GM19025 (cell line): ENCODE measurements at regions not wholly inside any gene's neighbourhood (a gene's known extent, or its start where the extent isn't known, plus 50 kb on each side); places are given as distances from the start of the nearest gene placed in this dataset.
"Not testable (repeated sequence)": the region's sequence is repeated elsewhere in the genome, so short reads cannot be mapped to it uniquely, and the experiment has no call there.

ENCODE experiments used
- ATAC-seq: cut with Tn5 transposase; IDR thresholded peaks from one replicate; pipeline ENCODE4 v1.9.1; 2021; ENCODE audit warnings: mild to moderate bottlenecking, low read depth, moderate library complexity; ENCODE audit not compliant: unreplicated experiment

DNA sequence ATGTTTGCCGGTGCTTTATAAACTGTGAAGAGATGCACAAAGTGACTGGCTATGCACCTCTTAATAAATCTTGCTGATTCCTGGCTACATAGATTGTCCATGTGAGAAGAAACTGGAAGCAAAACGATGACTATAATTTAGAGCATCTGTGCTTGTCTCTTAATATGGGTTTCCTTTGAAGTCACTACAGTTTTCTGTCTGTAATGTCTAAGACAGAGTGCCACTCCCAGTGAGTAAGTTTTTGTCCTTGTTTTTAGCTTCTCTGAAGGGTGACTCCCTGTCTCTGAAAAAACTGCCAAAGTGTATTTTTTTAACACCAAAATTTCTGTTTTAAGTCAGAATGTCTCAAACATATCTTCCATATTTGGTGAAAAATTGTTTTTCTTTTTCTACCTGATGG, 175.1 kb downstream of the FASLG start:
- no peak for ATAC-seq

DNA sequence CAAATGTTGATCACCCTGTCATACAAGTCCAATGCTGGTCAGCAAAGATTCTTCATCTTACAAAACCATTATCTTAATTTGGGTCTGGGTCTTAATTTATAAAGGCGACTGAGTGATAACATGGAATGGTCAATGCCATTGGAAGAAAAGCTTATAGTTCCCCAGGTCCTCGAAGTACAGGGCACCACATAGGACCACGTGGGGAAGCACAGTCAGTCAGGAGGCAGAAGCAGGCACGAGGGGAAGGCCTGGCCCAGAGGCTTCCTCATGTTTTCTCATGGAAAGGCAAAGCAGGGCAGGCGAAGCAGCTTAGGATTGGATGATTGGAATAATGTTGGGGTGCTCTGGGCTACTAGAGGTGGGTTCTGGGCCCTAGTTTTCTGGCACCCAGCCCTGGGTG, 175.7 kb downstream of the FASLG start:
- ATAC-seq, result no peak

DNA sequence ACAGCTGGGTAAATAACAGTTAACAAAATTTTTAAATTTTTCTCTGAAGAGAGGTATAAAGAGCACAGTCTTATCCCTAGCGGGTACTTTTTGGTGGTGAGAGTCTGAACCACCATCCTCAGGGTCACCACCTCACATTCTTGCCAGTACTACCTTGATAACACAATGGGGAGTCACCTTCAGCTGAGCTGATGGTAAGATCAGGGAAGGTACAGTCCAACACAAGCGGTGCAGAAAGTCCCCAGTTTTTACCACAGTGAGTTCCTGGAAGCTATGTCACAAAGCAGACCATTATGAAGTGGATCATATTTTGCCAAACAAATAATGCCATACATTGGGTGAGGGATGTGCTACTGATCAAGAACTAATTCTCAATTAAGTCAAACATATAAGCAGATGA, 176.9 kb downstream of the FASLG start:
- ATAC-seq, result no peak

DNA sequence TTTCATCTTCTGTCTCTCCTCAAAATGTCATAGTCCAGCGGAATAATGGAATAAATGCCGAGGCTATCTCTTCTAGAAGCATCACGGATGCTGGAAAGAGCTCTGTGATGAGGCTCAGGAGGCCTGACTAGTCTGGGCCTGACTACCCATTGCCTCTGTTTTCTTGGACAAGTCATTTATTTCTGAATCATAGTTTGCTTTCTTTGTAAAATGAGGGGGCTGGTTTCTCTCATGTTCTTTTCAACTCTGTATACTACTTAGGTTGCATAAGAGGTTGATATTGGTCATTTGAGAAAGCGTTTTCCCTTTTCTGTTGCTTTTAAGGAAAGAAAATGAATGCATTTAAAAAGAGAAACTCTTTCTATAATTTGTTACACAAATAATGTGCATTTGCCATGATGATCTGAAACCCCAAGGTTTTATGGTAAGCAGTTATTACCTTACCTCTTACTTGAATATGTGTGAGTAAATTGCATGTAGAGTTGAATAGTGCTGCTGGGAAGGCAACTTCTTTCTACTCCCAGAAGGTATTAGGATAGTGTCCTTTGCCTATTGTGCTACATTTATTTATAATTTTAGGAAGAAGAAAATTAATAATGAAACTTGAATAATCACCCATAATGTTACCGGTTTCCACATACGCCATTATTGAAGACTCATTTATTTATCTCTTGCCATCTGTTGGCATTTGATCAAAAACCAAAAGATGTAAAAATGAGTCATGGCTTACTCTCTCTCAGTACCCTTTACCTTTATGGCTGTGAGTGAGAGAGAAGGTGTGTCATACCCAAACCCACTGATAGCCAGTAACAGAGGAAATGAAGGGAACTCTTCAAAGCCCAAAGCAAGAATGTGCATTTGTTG, 179.1 kb downstream of the FASLG start:
- no peak for ATAC-seq

DNA sequence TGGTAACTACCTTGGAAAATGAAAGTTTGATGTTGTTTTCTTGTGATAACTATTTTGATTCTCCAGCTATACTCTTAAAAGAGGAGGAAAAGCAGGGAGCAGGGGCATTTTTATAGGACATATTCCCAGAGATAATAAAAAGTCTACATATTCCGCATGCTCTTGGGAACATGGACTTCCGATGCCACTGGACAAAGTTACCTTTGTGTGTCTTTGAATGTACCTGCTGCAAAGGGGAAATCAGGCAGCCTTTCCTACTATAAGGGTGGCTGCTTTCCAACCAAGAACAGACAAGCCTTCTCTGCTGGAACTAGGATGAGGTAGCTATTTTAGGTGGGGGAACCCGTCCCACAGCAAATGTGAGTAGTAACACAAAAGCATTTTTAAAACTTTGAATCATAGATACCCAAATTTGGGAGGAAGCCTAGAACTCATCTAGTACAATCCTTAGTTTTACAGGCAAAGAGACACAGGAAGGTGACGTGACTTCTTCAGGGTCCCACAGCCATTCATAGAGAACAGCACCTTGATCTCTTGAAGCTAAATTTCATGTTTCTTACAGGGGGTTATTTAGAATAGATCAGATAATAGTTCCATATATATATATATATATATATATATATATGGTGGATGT, 179.9 kb downstream of the FASLG start:
- ATAC-seq, result no peak

DNA sequence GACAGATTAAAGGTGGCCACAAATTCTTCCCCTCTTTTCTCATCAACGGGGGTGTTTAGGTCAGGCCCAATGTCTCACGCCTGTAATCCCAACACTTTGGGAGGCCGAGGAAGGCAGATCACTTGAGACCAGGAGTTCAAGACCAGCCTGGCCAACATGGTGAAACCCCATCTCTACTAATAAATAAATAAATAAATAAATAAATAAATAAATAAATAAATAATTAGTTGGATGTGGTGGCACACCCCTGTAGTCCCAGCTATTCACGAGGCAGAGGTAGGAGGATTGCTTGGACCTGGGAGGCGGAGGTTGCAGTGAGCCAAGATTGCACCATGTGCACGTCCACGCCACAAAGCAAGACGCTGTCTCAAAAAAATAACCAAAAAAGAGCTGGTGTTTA, 180.7 kb downstream of the FASLG start:
- not testable (repeated sequence) for ATAC-seq

DNA sequence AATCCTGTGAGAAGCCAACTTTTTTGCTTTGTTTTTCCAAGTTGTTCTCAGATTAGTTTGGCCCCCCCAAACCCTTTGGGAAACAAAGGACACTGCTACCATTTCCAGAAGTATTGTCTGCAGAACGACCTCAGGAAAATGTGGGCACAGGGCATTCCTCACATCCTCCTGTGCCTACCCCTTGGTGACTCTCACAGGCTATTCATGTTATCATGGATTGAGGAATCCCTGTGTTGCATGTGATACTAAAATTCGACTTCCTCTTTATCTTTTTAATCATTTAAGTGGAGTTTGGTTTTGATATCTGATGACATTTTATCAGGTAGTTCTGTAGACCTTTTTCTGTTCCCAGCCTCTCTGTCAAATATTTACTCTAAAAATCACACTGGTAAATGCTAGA, 184.5 kb downstream of the FASLG start:
- no peak for ATAC-seq

DNA sequence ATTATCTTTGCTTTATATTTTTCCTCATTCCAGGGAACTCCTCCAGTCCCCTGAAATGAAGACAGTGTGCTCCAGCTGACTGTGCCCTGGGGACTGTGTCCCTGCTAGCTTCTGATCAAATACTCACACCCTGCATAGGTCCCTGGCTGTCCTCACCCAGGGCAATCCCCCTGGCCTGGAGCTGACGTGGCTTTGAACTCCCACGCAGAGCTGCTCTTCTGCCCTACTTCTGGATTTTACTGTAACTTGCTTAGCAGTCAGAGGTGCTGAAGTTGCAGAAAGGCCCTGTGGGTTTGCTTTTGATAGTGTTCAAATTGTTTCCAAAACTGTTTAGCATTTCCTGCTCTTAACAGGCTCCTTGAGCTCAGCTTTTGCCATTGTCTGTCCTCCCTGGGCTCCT, 186.5 kb downstream of the FASLG start:
- ATAC-seq, result no peak

DNA sequence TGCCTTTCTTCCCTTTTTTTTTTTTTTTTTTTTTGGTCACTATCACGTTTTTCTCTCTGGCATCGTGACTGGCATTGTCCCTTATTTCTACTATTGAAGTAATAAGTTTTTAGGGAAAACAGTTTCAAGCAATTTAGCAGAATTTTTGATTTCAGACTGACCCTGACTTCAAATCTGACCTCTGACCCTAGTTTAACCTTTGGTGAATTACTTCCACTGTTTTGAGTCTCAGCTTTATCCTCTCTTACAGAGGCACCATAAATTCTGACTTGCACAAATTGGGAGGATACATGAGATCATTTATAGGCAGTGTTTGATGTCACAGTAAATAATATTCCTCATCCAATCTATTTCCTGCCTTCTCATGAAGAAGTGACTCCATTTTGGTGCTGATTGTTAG, 187.0 kb downstream of the FASLG start:
- no peak for ATAC-seq

DNA sequence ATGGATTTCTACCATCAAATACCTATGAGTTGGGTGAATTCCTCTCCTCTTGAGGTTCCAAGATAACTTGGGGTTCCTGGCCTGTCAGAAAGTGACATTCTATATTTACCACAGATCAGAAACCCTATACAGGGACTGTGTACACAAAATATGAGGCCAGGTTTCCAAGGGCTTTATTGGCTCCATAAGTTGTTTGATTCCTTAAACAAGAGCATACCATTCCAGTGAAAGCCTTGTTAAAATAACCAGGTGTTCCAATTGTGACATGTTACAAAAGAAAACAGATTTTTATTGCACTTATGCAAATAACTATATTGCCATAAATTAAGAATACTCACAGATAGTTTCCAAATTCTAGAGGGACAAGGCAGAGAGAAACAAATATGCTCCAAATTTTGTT, 188.9 kb downstream of the FASLG start:
- not testable (repeated sequence) for ATAC-seq

DNA sequence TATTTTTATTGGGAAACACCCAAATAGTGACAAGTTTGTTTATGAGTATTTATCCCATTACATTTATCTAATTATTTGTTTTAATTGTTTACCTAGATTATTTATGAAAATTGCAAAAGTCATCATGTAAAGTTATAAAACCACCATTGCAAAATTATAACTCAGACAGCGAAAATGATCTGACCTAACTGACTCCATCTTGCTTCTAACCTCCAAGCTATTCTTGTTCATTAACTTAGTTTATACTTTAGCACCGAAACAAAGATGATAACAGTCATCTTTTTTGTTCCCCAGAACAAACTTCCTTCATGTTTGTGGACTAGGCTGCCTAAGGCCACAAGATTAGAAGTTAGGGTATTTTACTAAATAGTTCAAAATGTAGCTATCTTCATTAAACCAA, 190.8 kb downstream of the FASLG start:
- ATAC-seq, result no peak

DNA sequence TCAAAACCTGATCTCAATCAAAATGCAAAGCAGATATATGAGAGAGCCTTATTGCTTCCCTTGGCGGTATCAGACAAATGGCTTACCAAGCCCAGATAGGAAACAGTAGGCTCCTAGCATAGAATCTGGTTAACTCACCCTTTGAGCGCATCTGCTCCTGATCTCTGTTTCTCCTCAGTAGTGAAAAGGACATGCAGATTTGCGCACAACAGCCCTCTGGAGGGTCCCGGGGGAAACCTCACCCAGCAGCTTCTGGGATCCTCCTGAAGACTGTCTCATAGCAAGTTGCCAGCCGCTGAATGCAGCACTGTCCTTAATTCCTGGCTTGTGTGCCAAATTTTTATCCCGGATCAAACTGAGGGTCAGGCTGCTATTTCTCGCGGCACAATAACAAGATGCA, 192.2 kb downstream of the FASLG start:
- ATAC-seq, result no peak

DNA sequence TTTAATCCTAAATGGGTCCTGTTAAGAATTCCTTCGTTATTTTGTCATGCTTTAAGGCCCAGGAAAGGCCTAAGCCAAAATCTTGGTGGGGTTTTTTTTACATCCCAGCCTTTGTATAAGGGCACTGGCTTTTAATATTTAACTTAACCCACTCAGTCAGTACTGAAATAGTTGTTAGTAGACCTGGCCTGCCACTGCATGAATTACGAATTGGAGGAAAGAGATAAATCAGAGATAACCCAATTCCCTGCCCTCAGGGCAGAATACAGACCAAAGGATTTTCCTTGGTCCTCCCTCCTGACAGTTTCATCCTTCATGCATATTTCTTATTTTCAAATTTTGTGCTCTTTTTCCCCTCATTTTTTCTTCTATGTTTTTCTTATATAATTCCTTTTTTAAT, 193.0 kb downstream of the FASLG start:
- no peak for ATAC-seq

DNA sequence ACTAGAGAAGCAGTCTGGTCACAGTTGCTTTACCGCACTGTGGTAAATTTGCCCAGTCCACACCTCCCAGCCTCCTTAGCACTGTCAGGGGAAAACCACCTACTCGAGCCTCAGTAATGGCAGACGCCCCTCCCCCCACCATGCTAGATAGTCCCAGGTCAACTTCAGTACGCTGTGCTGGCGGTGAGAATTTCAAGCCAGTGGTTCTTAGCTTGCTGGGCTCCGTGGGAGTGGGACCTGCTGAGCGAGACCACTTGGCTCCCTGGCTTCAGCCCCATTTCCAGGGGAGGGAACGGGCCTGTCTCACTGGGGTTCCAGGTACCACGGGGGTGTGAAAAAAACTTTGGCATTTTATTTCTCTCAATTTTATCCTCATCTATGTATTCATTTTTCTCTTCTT, 194.8 kb downstream of the TNFSF18 start:
- not testable (repeated sequence) for ATAC-seq

DNA sequence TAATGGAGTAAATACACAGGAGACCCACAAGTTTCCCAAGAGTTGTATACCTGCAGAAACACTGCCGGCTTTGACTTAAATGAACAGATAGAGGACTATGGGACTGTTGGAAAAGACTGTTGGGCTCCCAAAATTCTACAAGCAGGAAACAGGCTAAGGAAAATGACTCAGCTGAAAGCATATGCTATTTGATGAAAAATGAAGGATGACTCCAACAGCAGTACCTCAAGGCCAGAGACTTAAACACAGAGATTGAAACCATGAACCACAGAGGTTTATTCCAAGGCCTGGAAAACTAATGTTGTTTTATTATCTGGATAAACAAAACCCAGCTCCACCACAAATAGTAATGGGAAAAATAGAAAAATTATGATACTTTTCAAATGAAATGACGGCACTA, 187.7 kb downstream of the TNFSF18 start:
- no peak for ATAC-seq

DNA sequence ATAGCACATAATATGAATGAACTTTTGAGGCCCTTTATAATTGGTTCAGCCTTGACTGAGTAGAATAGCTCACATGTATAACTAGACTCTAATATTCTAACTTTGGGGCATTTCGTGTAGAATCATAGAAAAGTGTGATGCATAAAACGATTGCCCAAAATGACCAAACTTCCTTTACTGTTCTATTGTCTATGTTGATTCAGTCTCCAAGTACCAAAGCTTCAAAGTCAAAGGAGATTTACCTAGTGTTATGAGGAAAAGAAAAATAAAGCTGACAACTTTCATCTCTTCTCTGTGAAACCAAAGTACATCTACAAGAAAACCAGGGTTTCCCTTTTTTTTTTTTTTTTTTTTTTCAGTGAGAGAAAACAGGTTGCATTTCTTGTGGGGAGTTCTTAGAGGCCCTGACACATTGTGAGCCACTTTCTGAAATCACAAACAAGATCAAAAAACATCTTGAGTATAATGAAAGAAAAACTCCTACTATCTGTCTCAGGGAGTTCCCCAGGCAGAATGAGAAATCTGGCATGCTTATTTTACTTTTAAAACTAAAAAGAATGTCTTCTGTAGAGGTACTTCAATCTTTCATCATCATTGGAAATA, 183.4 kb downstream of the TNFSF18 start:
- no peak for ATAC-seq

DNA sequence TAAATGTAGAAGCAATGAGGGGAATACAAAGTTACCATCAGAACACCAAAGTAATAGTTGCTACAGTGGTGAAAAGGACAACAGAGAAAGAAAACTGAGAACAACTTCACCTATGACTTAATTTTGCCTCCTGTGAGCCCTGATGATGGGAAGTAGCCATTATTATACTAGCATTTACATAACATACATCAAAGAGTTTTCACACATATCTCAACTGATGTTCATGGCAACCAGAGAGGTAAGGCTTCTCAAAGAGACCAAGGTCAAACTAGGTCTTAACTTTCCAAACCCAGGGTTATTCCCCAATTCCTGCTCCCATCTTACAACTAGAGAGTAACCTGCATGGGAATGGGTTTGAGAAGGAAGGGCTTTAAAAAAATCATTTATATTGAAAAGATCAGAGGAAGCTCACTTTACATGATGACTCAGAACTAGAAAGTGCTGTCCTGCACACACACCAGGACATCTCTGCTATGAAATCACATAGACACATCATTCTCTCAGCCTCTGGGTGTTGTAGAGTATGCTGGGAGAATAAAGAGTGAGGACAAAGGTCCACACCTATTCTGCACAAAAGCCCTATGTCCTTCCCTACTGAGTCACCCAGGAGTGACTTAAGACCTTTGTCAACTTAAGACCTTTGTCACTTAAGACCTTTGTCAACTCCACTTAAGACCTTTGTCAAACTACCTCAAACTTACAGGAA, 179.7 kb downstream of the TNFSF18 start:
- ATAC-seq, result no peak

DNA sequence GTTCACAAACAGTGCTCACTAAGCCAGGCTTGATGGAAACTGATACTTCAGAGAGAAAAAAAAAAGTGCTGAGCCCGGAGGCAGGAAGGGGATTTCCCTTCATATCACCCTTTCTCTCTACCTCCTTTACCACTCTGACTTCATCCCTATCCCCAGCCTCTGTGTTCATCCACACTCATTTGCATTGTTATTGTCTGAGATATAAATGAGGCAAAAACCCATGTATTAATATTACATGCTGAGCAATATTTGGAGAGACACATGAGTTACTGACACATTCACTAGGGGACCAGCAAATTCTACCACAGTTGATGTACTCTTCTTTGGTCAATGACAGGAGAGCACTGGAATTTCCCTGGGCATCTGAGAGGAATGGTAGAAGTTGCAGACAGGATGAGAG, 175.8 kb downstream of the TNFSF18 start:
- ATAC-seq, result no peak

DNA sequence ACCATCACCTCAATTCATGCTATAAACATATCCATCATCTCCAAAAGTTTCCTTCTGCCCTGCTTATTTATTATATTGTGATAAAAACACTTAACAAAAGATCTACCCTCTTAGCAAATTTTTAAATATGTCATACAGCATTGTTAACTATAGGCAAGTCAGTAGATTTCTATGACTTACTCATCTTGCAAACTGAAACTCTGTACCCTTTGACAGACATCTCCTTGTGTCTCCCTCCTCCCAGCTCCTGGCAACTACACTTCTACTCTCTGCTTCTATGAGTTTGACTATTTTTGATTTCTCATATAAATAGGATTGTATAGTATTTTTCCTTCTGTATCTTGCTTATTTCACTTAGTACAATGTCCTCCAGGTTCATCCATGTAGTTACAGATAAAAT, 174.8 kb downstream of the TNFSF18 start:
- no peak for ATAC-seq

DNA sequence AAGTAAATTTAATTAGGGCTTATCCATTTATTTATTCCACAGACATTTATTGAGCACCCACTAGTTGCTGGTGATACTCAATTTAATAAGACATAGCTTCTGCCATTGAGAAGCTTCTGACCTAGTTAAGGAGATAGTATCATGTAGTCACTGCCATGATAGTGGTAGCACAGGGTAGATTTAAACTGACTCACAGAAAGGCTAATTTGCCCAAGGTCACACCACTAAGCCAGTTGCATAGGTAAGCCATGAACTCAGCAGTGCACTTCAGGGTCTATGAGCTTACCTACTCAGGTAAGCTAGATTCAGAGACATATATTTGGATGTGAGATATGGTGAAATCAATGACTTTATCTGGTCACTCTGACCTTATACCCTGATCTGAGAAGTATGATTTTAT, 168.4 kb downstream of the TNFSF18 start:
- ATAC-seq, result no peak

DNA sequence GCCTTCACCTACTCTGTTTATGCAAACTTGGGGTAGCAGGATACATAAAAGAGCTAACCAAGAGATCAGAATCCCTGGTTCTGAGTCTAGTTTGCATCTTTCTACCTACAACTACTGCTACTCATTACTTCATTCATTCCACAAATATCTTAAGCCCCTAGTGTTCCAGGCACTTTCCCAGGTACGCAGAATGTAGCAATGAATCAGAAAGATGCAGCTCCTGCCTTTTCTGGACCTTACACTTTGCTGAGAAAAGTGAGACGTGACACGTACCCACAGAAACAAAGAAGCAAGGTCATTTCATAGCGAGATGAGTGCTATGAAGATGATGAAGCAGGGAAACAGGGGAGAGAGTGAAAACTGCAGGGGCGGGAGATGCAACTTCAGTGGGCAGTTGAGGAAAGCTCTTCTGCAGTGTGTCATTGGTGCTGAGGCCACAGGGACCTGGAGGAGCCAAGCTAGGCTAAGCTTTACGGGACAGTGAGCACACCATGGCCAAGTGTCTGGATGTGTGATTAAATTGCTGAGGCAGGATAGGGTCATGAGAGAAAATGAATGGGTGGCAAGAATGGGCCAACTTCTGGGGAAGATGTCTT, 167.9 kb downstream of the TNFSF18 start:
- no peak for ATAC-seq
